ENCODE measurements at regions not wholly inside any gene's neighbourhood (a gene's known extent, or its start where the extent isn't known, plus 50 kb on each side); places are given as distances from the start of the nearest gene placed in this dataset.
"Not testable (repeated sequence)": the region's sequence is repeated elsewhere in the genome, so short reads cannot be mapped to it uniquely, and the experiment has no call there.

GRCh38 chr4:179726491-179726890, 2284.3 kb upstream of the AGA start:
- TF ChIP-seq, protein P1, sequence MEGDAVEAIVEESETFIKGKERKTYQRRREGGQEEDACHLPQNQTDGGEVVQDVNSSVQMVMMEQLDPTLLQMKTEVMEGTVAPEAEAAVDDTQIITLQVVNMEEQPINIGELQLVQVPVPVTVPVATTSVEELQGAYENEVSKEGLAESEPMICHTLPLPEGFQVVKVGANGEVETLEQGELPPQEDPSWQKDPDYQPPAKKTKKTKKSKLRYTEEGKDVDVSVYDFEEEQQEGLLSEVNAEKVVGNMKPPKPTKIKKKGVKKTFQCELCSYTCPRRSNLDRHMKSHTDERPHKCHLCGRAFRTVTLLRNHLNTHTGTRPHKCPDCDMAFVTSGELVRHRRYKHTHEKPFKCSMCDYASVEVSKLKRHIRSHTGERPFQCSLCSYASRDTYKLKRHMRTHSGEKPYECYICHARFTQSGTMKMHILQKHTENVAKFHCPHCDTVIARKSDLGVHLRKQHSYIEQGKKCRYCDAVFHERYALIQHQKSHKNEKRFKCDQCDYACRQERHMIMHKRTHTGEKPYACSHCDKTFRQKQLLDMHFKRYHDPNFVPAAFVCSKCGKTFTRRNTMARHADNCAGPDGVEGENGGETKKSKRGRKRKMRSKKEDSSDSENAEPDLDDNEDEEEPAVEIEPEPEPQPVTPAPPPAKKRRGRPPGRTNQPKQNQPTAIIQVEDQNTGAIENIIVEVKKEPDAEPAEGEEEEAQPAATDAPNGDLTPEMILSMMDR (CRISPR knock-in tag; IDR thresholded peaks at IDR 0.05), result not testable (repeated sequence)
- TF ChIP-seq MAX (IDR thresholded peaks at IDR 0.05); NFATC3 (CRISPR knock-in tag; IDR thresholded peaks at IDR 0.05); ZNF530 (CRISPR knock-in tag; IDR thresholded peaks at IDR 0.05; ENCODE audit: low read depth); ZNF136 (CRISPR knock-in tag; IDR thresholded peaks at IDR 0.05; ENCODE audit: low read depth); SP1 (IDR thresholded peaks at IDR 0.05); SP1 (CRISPR knock-in tag; IDR thresholded peaks at IDR 0.05); ISX (CRISPR knock-in tag; conservative IDR thresholded peaks at IDR 0.05); ZNF777 (CRISPR knock-in tag; IDR thresholded peaks at IDR 0.05); NKX3-1 (CRISPR knock-in tag; IDR thresholded peaks at IDR 0.05); KLF16 (CRISPR knock-in tag; IDR thresholded peaks at IDR 0.05); SMC3 (IDR thresholded peaks at IDR 0.05; ENCODE audit: low read length); ZFP36 (IDR thresholded peaks at IDR 0.05; ENCODE audit: borderline replicate concordance, low read depth, low read length, partially characterized antibody); ZMAT5 (CRISPR knock-in tag; IDR thresholded peaks at IDR 0.05; ENCODE audit: borderline replicate concordance, low read depth): not testable (repeated sequence)
- TF ChIP-seq, protein P2, sequence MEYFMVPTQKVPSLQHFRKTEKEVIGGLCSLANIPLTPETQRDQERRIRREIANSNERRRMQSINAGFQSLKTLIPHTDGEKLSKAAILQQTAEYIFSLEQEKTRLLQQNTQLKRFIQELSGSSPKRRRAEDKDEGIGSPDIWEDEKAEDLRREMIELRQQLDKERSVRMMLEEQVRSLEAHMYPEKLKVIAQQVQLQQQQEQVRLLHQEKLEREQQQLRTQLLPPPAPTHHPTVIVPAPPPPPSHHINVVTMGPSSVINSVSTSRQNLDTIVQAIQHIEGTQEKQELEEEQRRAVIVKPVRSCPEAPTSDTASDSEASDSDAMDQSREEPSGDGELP (IDR thresholded peaks at IDR 0.05; ENCODE audit: borderline replicate concordance, low read depth), result not testable (repeated sequence)

Data from HepG2 (cell line).